ENCODE measurements at regions not wholly inside any gene's neighbourhood (a gene's known extent, or its start where the extent isn't known, plus 50 kb on each side); places are given as distances from the start of the nearest gene placed in this dataset.

- no peak for DNase-seq (ENCODE audit: low read depth)
- no peak overlapping the region for H3K4me3 ChIP-seq (ENCODE audit: low read depth, low read length)
- no peaks in the 10 kb centered on the region for H3K36me3 ChIP-seq (ENCODE audit: control insufficient read depth, insufficient read depth, low read length)
- ChIA-PET CTCF (no interaction called here), POLR2A (no interaction called here)
- TF ChIP-seq, protein P1, sequence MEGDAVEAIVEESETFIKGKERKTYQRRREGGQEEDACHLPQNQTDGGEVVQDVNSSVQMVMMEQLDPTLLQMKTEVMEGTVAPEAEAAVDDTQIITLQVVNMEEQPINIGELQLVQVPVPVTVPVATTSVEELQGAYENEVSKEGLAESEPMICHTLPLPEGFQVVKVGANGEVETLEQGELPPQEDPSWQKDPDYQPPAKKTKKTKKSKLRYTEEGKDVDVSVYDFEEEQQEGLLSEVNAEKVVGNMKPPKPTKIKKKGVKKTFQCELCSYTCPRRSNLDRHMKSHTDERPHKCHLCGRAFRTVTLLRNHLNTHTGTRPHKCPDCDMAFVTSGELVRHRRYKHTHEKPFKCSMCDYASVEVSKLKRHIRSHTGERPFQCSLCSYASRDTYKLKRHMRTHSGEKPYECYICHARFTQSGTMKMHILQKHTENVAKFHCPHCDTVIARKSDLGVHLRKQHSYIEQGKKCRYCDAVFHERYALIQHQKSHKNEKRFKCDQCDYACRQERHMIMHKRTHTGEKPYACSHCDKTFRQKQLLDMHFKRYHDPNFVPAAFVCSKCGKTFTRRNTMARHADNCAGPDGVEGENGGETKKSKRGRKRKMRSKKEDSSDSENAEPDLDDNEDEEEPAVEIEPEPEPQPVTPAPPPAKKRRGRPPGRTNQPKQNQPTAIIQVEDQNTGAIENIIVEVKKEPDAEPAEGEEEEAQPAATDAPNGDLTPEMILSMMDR (IDR thresholded peaks at IDR 0.05; ENCODE audit: insufficient read depth, low read depth, low read length), result no peak
- no peaks in the 10 kb centered on the region; the same call in 1 of the 2 replicates for H3K27me3 ChIP-seq (ENCODE audit: control insufficient read depth, insufficient read depth, low read length)
These were observed 93.2 kb upstream of the ALX4 start for GRCh38 chr11:44403176-44403575.

DNA sequence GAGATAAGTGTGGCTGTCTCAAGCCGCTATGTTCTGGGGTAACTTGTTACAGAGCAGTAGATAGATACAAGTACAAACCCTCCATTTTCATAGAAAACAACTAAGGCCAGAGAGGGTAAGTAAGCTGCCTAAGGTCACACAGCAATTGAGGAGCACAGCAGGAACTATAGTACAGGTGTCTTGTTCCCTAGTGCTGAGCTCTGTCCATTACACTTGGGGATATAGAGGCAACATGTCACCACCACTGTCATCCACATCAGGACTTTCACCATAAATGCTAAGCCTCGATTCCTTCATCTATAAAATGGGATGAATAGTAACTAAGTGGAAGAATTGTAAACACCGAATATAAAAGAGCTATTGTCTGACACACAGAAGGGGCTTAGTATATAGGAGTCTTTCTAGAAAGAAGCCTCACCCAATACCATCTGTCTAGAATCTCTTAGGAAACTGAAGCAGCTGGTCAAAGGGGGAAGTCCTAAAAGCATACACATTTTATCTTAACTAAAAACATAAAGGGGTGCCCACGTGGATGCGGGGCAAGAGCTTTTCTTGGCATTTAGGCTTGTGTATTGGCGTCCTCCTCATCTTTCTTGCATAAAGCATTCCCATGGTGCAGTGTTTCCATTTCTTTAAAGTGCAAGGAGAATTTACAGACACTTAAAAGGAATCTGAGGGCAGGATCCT, 93.8 kb upstream of the ALX4 start:
- ChIA-PET POLR2A (no interaction called here), CTCF (no interaction called here)
- no peaks in the 10 kb centered on the region for H3K36me3 ChIP-seq (ENCODE audit: control insufficient read depth, insufficient read depth, low read length)
- DNase-seq (ENCODE audit: low read depth), result no peak
- TF ChIP-seq, protein P1 (IDR thresholded peaks at IDR 0.05; ENCODE audit: insufficient read depth, low read depth, low read length), result no peak
- H3K27me3 ChIP-seq (ENCODE audit: control insufficient read depth, insufficient read depth, low read length), result no peaks in the 10 kb centered on the region; the same call in 1 of the 2 replicates
- H3K4me3 ChIP-seq (ENCODE audit: low read depth, low read length), result no peak overlapping the region

DNA sequence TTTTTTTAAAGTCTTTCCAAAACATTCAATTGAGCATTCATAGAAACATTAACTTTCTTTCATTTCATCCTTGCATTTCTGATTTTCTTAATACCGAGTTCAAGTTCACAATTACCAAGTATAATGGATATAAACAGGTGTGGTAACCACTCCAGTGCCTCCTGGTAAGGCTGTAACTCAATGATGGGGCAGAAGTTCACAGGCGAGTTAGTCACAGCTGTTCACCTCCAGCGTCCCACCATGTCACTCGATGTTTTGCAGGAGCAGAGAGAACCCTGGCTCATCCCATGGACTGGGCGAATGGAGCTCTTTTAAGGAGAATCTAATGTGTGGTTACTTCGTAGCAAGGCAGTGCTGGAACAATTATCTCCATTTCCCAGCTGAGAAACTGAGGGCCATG, 94.4 kb upstream of the ALX4 start:
- no peaks in the 10 kb centered on the region for H3K36me3 ChIP-seq (ENCODE audit: control insufficient read depth, insufficient read depth, low read length)
- TF ChIP-seq, protein P1 (IDR thresholded peaks at IDR 0.05; ENCODE audit: insufficient read depth, low read depth, low read length), result no peak
- no peak overlapping the region for H3K4me3 ChIP-seq (ENCODE audit: low read depth, low read length)
- H3K27me3 ChIP-seq (ENCODE audit: control insufficient read depth, insufficient read depth, low read length), result no peaks in the 10 kb centered on the region; the same call in 1 of the 2 replicates
- ChIA-PET POLR2A (no interaction called here), CTCF (no interaction called here)
- no peak for DNase-seq (ENCODE audit: low read depth)

DNA sequence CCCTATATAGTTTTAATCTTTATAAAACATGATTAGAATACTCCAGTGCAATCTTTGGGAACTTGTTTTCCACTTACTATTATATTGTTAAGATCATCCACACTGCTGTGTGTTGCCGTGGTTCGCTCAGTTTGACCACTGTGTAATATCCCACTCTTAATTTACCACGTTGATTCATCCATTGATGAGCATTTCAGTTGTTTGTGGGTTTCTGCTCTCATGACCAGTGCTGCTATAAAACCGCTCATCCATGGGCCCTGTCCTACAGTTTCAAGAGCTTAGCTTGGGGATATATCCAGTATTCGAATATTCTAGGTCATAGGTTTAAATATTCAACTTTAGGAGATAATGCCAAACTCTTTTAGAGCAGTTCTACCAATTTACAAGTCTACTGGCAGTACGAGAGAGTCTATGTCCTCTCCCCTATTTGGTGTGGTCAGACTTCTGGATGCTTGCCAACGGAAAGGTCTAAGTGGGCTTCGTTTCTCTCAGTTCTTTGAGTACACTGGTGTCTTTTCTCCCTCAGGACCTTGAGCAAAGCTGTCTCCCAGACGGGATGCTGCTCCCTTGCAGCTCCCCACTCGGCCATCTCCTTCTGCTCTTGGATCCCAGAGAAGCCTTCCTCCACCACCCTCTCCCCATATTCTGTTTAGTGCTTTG, 94.9 kb upstream of the ALX4 start:
- ChIA-PET POLR2A (no interaction called here), CTCF (no interaction called here)
- TF ChIP-seq, protein P1 (IDR thresholded peaks at IDR 0.05; ENCODE audit: insufficient read depth, low read depth, low read length), result no peak
- Histone ChIP-seq H3K27me3 (ENCODE audit: control insufficient read depth, insufficient read depth, low read length) (no peaks in the 10 kb centered on the region; the same call in 1 of the 2 replicates), H3K4me3 (ENCODE audit: low read depth, low read length) (no peak overlapping the region), H3K36me3 (ENCODE audit: control insufficient read depth, insufficient read depth, low read length) (no peaks in the 10 kb centered on the region)
- DNase-seq (ENCODE audit: low read depth), result no peak

DNA sequence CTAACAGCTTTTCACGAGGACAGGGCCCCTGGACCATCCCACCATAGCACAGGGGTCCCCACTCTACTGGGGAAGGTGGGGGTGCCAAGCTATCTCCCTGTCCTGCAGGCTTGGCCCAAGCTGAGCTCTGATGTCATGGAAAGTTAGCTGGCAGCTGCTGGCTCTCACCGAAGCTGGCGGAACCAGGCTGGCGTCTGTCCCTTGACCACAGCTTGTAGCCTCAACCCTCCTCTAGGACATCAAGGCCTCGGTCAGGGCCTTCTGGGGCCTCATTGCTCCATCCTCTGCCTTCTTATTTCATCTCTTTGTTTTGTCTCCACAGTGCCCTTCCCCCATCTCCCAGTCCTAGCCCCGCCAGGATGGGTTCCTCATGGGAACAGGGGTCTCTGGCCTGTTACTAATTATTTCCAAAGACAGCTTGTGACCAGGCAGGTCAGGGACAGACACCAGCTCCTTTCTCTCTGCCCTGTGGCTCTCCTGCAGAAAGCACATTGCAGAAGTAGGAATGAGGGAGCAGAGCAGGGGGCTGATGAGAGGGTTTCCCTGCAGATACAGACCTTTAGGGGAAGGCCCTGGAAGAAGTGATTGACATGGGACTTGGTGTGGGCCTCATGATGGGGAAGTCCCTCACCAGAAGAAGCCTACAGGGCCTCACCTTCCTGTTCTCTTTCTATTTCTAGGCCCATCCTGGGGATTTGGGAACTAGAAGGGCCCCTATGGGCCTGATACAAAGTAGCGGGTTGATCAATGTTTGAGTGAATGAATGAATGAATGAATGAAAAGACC, 97.5 kb upstream of the ALX4 start:
- H3K36me3 ChIP-seq (ENCODE audit: control insufficient read depth, insufficient read depth, low read length), result no peaks in the 10 kb centered on the region
- H3K4me3 ChIP-seq (ENCODE audit: low read depth, low read length), result no peak overlapping the region
- ChIA-PET CTCF (no interaction called here), POLR2A (no interaction called here)
- TF ChIP-seq, protein P1 (IDR thresholded peaks at IDR 0.05; ENCODE audit: insufficient read depth, low read depth, low read length), result no peak
- no peak for DNase-seq (ENCODE audit: low read depth)
- no peaks in the 10 kb centered on the region; the same call in 1 of the 2 replicates for H3K27me3 ChIP-seq (ENCODE audit: control insufficient read depth, insufficient read depth, low read length)
